K562 (cell line): ENCODE measurements at regions not wholly inside any gene's neighbourhood (a gene's known extent, or its start where the extent isn't known, plus 50 kb on each side); places are given as distances from the start of the nearest gene placed in this dataset.

Experiments used
- CREBBP ChIP-seq: IDR thresholded peaks from one replicate; pipeline ENCODE4 v1.6.1; 2012; ENCODE audit warnings: low read depth, mild to moderate bottlenecking, control low read depth, inconsistent platforms, low read length
- CTCF ChIP-seq, 3 experiments: IDR thresholded peaks in 2 of 3; conservative IDR thresholded peaks in 1 of 3; 2 replicates each; pipeline ENCODE4 v1.5.1; 2011 to 2012; ENCODE audit warnings: low read length in 3 of 3, mild to moderate bottlenecking in 3 of 3, control low read depth in 2 of 3, improper control_type of control experiment in 1 of 3, inconsistent platforms in 1 of 3, low read depth in 1 of 3, mixed read lengths in 1 of 3, moderate library complexity in 1 of 3; ENCODE audit not compliant: insufficient read depth in 2 of 3
- POU5F1 ChIP-seq: fragments of 150-350 bp; IDR thresholded peaks from 2 replicates; pipeline ENCODE4 v1.6.1; 2014; ENCODE audit warnings: borderline replicate concordance, low read length, low read depth, mild to moderate bottlenecking; ENCODE audit not compliant: partially characterized antibody
- RBM14 ChIP-seq: fragments of 200-400 bp; formaldehyde crosslinking; IDR thresholded peaks from 2 replicates; pipeline ENCODE4 v1.6.1; 2018; ENCODE audit warnings: low read depth, mild to moderate bottlenecking, low read length, moderate library complexity, borderline replicate concordance; ENCODE audit not compliant: insufficient read depth
- ZFX ChIP-seq: sonication (generic); formaldehyde crosslinking; IDR thresholded peaks from 2 replicates; pipeline ENCODE4 v1.8.0; 2022; ENCODE audit warnings: mild to moderate bottlenecking, missing genetic modification reagents, moderate library complexity

GRCh38 chr18:69220529-69220928 lies 180.2 kb upstream of the DOK6 start:
- TF ChIP-seq ZFX (CRISPR knock-in tag) (no peak), POU5F1 (no peak), CREBBP (no peak), RBM14 (no peak), CTCF (IDR thresholded peaks at IDR 0.05 in 2 of 3, conservative IDR thresholded peaks at IDR 0.05 in 1 of 3; ENCODE audit: insufficient read depth in 2 of 3, low read depth in 1 of 3, low read length in 3 of 3) (no peak)
